H1 (cell line): ENCODE measurements at regions not wholly inside any gene's neighbourhood (a gene's known extent, or its start where the extent isn't known, plus 50 kb on each side); places are given as distances from the start of the nearest gene placed in this dataset.
A peak's percentile ranks its signal among the peaks of the same experiment; 100 is the strongest.

Experiments
- ASH2L ChIP-seq: fragments of 200-600, 300-600 bp; sonication (generic); IDR thresholded peaks from one replicate; pipeline ENCODE4 v1.7.1; 2017; ENCODE audit warnings: low read length
- CHD2 ChIP-seq: IDR thresholded peaks from 2 replicates; pipeline ENCODE4 v1.6.1; 2012; ENCODE audit warnings: low read length, improper control_type of control experiment
- CREB1 ChIP-seq: IDR thresholded peaks from 2 replicates; pipeline ENCODE4 v1.6.1; 2012; ENCODE audit warnings: inconsistent platforms
- GTF2F1 ChIP-seq: IDR thresholded peaks from 2 replicates; pipeline ENCODE4 v1.6.1; 2012; ENCODE audit warnings: low read depth, low read length, improper control_type of control experiment, borderline replicate concordance
- SIN3A ChIP-seq, 2 experiments: IDR thresholded peaks in 1 of 2; conservative IDR thresholded peaks in 1 of 2; 2 replicates each; pipeline ENCODE4 v1.6.1; 2011 to 2012; ENCODE audit warnings: low read length in 2 of 2, improper control_type of control experiment in 1 of 2, low read depth in 1 of 2, mild to moderate bottlenecking in 1 of 2
- YY1 ChIP-seq: IDR thresholded peaks from 2 replicates; pipeline ENCODE4 v1.6.1; 2011; ENCODE audit warnings: low read depth, mild to moderate bottlenecking, low read length

DNA sequence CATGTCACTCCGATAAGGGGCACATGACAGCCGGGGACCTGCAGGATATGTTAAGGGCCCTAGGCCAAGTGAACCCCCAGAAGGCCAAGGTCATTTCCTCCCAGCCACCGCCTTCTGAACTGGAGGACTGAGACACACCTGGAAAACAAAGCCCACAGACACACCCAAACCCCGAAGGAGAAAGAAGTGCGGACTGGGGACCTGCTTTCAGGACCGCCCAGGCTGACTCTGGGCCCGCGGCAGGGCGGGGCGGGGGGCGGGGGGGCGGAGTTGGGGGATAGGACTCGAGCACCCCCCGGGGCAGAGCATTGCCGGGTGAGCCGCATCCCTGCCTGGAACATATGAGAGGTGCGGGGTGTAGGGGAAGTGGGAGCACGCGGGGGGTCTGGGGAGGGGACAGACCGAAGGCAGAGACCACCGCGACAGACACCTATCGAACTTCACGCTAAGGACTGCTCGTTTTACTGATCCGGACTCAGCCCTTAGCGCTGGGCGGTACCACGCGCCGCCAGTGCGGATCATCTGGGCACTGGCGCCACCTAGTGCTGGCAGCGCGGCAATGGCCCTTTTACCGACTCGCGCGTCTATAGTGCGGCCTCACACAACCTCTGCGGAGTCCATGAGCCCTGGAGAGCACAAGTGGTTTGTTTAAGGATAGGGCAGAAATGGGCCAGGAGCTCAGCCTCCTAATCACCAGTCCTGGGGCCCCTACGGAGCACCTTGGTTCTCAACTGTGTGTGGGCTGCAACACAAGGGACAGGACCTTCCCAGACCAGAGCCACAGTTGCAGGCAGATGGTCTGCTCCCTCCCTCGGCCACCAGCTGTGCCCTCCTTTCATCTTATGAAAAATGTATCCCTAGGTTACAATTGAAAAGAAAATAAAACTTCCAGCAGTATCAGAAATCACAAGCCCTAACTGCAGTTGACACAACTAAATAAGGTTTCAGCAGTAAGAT is 157.6 kb downstream of the HERPUD2 start (continued):
- TF ChIP-seq ASH2L: peak; percentile 54
- peak; percentile 56; the same call in 1 of the 2 replicates for TF ChIP-seq YY1
- no peak for TF ChIP-seq CHD2
- TF ChIP-seq CREB1: peak; percentile 47; the same call in 1 of the 2 replicates
- TF ChIP-seq GTF2F1: no peak
- no peak for TF ChIP-seq SIN3A (conservative IDR thresholded peaks at IDR 0.05 in 1 of 2, IDR thresholded peaks at IDR 0.05 in 1 of 2; ENCODE audit: low read depth in 1 of 2, low read length in 2 of 2)
- TF ChIP-seq, all 59 proteins: peak for 6
